ENCODE measurements at regions not wholly inside any gene's neighbourhood (a gene's known extent, or its start where the extent isn't known, plus 50 kb on each side); places are given as distances from the start of the nearest gene placed in this dataset.

- no peaks in the 10 kb centered on the region for H3K36me3 Mint-ChIP-seq (ENCODE audit: low read depth)
- H3K27ac Mint-ChIP-seq (ENCODE audit: unreplicated experiment), result no peak overlapping the region
- H3K9me3 Mint-ChIP-seq, result peaks cover 3% of the 10 kb centered on the region
- H3K4me3 Mint-ChIP-seq, result no peak overlapping the region
- DNase-seq (ENCODE audit: low read depth, low spot score), result no peak
- TF ChIP-seq CTCF (conservative IDR thresholded peaks at IDR 0.05), result no peak
- H3K4me1 Mint-ChIP-seq, result peaks cover 6% of the 10 kb centered on the region
- peaks cover 4% of the 10 kb centered on the region for H3K27me3 Mint-ChIP-seq (ENCODE audit: low read depth)
Measured at GRCh38 chr2:223363085-223363484, 239.1 kb downstream of the SCG2 start.

GRCh38 chr2:223365158-223365679 lies 236.9 kb downstream of the SCG2 start:
- no peak for TF ChIP-seq CTCF (conservative IDR thresholded peaks at IDR 0.05)
- H3K27me3 Mint-ChIP-seq (ENCODE audit: low read depth), result peaks cover 4% of the 10 kb centered on the region
- H3K27ac Mint-ChIP-seq (ENCODE audit: unreplicated experiment), result no peak overlapping the region
- H3K4me3 Mint-ChIP-seq, result no peak overlapping the region
- no peak for DNase-seq (ENCODE audit: low read depth, low spot score)
- no peaks in the 10 kb centered on the region for H3K36me3 Mint-ChIP-seq (ENCODE audit: low read depth)
- peaks cover 3% of the 10 kb centered on the region for H3K9me3 Mint-ChIP-seq
- H3K4me1 Mint-ChIP-seq, result peaks cover 12% of the 10 kb centered on the region

- H3K4me3 Mint-ChIP-seq, result no peak overlapping the region
- peaks cover 4% of the 10 kb centered on the region for H3K27me3 Mint-ChIP-seq (ENCODE audit: low read depth)
- peaks cover 12% of the 10 kb centered on the region for H3K4me1 Mint-ChIP-seq
- no peak for TF ChIP-seq CTCF (conservative IDR thresholded peaks at IDR 0.05)
- H3K27ac Mint-ChIP-seq (ENCODE audit: unreplicated experiment), result no peak overlapping the region
- H3K9me3 Mint-ChIP-seq, result no peaks in the 10 kb centered on the region
- DNase-seq (ENCODE audit: low read depth, low spot score), result no peak
- H3K36me3 Mint-ChIP-seq (ENCODE audit: low read depth), result no peaks in the 10 kb centered on the region
Measured at GRCh38 chr2:223366566-223366965, 235.6 kb downstream of the SCG2 start.

GRCh38 chr2:223368481-223368880 lies 233.7 kb downstream of the SCG2 start:
- no peak overlapping the region for H3K4me3 Mint-ChIP-seq
- no peak for TF ChIP-seq CTCF (conservative IDR thresholded peaks at IDR 0.05)
- peaks cover 12% of the 10 kb centered on the region for H3K4me1 Mint-ChIP-seq

GRCh38 chr2:223369889-223370288 lies 232.3 kb downstream of the SCG2 start:
- TF ChIP-seq CTCF (conservative IDR thresholded peaks at IDR 0.05), result no peak
- no peak overlapping the region for H3K27ac Mint-ChIP-seq (ENCODE audit: unreplicated experiment)

More at GRCh38 chr2:223368481-223368880, 233.7 kb downstream of the SCG2 start:
- no peak for DNase-seq (ENCODE audit: low read depth, low spot score)
- Mint-ChIP-seq H3K27me3 (ENCODE audit: low read depth) (peaks cover 4% of the 10 kb centered on the region), H3K36me3 (ENCODE audit: low read depth) (no peaks in the 10 kb centered on the region), H3K9me3 (peaks cover 2% of the 10 kb centered on the region), H3K27ac (ENCODE audit: unreplicated experiment) (no peak overlapping the region)

More at GRCh38 chr2:223369889-223370288, 232.3 kb downstream of the SCG2 start:
- peaks cover 2% of the 10 kb centered on the region for H3K9me3 Mint-ChIP-seq
- H3K36me3 Mint-ChIP-seq (ENCODE audit: low read depth), result no peaks in the 10 kb centered on the region
- H3K4me3 Mint-ChIP-seq, result no peak overlapping the region
- H3K4me1 Mint-ChIP-seq, result peaks cover 12% of the 10 kb centered on the region
- DNase-seq (ENCODE audit: low read depth, low spot score), result no peak
- H3K27me3 Mint-ChIP-seq (ENCODE audit: low read depth), result peaks cover 4% of the 10 kb centered on the region

All from neural crest cell (in vitro differentiated cells).